GM10248 (cell line): ENCODE measurements at regions not wholly inside any gene's neighbourhood (a gene's known extent, or its start where the extent isn't known, plus 50 kb on each side); places are given as distances from the start of the nearest gene placed in this dataset.

Experiments
- CTCF ChIA-PET: fragments of 300-600 bp; sonication (Branson Sonifier 250); formaldehyde crosslinking; extraction: SDS; loops from one replicate; lab custom pipeline; 2021; ENCODE audit warnings: antibody characterized with exemption; lab: Yijun Ruan, JAX
- POLR2A ChIA-PET: fragments of 350-650 bp; sonication (Branson Sonifier 250); formaldehyde crosslinking; extraction: SDS; loops from one replicate; lab custom pipeline; 2020; ENCODE audit warnings: antibody characterized with exemption; lab: Yijun Ruan, JAX
- DNase-seq: peaks from one replicate; pipeline ENCODE4 v3.0.0; 2012; ENCODE audit errors: extremely low spot score
- TF ChIP-seq, protein P1 (sequence below): IDR thresholded peaks from 2 replicates; pipeline ENCODE4 v1.5.1; 2012; ENCODE audit warnings: mild to moderate bottlenecking, low read depth; ENCODE audit errors: extremely low read depth, missing control alignments, control extremely low read depth

DNA sequence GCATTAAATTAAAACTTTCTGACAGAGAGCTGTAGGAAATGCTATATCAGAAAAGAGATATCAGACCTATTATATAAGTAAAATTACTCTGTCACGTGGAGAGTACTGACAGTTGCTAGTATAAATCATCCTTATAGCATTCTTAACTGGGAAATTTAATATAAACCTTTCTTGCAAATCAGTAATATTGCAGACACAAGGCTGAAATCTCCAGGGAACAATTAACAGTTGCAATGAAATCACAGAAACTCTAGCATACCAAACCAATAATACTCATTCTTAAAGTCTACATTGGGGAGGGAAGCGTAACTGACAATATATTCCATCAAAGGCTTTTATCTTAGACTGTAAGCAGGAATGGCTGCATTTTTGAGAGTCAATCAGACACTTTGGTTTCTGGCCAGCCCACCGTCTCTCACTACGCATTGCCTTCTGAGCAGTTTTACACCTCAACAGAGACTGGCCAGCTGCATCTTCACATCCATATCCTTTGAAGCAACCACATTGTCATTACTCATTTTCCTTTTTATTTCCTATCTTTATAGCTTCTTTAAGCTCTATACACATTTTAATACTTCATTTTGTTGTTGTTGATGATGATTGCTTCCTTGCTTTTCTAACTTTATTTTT, 536.0 kb upstream of the CDH2 start:
- TF ChIP-seq, protein P1, sequence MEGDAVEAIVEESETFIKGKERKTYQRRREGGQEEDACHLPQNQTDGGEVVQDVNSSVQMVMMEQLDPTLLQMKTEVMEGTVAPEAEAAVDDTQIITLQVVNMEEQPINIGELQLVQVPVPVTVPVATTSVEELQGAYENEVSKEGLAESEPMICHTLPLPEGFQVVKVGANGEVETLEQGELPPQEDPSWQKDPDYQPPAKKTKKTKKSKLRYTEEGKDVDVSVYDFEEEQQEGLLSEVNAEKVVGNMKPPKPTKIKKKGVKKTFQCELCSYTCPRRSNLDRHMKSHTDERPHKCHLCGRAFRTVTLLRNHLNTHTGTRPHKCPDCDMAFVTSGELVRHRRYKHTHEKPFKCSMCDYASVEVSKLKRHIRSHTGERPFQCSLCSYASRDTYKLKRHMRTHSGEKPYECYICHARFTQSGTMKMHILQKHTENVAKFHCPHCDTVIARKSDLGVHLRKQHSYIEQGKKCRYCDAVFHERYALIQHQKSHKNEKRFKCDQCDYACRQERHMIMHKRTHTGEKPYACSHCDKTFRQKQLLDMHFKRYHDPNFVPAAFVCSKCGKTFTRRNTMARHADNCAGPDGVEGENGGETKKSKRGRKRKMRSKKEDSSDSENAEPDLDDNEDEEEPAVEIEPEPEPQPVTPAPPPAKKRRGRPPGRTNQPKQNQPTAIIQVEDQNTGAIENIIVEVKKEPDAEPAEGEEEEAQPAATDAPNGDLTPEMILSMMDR, result no peak
- CTCF ChIA-PET, result interaction anchor here (2.0 kb wide), 1 partner anchor 10 kb away, joined by 4 read pairs; no protein-coding TSS in a partner anchor
- no peak for DNase-seq
- POLR2A ChIA-PET, result no interaction called here

DNA sequence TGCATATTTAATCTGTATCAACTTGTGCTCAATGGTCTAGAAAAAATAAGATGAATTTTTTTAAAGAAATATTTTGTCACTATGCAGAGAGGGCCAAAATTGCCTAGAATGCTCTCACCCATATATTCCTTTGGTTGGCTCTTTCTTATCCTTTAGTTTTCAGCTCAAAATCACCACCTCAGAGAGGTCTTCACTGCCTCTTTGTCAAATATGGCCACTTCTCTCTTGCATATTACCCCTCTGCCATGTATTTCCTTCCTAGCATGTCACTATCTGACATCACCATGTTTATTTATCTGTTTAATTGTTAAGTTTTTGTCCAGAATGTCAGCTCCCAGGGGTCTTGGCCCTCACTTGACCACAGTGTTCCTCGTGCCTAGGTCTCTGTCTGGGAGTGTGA, 535.2 kb upstream of the CDH2 start:
- DNase-seq, result no peak
- TF ChIP-seq, protein P1, result no peak
- CTCF ChIA-PET, result no interaction called here
- POLR2A ChIA-PET, result no interaction called here

DNA sequence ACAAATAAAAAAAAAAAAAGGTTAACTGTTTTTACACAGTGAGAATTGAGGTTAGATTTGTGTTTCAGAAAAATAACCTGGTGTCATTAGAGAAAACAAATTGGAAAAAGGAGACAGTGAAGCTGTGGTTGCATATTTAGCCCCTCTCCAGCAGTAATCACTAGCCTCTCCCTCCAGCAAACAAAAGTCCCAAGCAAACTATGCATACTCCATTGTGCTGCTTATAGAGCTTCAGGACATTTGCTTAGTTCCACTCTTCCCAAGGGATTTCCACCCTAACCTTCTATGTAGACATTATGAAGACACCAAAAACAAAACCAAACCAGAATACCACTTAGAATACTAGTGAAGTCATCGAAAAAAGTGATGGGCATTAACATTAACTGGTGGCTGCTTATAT, 534.2 kb upstream of the CDH2 start:
- no peak for DNase-seq
- TF ChIP-seq, protein P1, result no peak
- ChIA-PET POLR2A (no interaction called here), CTCF (no interaction called here)

DNA sequence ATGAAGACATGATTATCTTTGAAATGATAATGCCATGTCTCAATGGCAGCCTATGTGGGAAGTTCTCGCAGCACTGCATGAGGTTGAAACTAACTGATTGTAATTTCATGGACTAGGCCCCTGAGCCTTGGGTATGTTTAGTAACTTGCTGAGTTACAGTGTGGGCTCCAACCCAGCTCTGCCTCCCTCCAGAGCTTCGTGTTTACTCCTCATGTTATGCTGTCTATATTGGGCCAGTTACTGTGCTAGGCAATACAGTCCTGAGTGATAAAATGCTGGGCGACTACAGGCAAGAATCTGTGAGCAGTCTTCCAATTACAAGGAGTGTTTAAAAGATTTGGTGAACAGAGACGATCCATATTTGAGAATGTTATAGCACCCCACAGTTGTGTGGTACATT, 530.1 kb upstream of the CDH2 start:
- ChIA-PET POLR2A (no interaction called here), CTCF (no interaction called here)
- TF ChIP-seq, protein P1, result no peak
- DNase-seq, result no peak

DNA sequence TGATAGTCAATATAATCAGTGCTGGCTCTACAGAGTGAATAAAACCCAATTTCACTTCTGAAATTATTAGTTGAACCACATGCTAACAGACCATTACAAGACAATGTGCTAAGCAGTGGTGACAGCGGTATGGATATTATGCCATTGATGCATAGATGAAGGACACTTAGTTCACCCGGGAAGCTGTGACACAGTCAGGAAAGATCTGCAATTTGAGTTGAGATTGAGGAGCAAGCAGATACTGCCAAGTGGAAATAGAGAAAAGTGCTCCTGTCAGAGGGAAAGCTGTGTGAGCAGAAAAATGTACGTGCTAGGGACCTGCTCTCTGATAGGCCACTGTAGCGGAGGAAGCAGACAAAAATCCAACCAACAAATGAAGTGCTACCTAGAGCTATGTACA, 529.5 kb upstream of the CDH2 start:
- POLR2A ChIA-PET, result no interaction called here
- CTCF ChIA-PET, result no interaction called here
- no peak for DNase-seq
- TF ChIP-seq, protein P1, result no peak

DNA sequence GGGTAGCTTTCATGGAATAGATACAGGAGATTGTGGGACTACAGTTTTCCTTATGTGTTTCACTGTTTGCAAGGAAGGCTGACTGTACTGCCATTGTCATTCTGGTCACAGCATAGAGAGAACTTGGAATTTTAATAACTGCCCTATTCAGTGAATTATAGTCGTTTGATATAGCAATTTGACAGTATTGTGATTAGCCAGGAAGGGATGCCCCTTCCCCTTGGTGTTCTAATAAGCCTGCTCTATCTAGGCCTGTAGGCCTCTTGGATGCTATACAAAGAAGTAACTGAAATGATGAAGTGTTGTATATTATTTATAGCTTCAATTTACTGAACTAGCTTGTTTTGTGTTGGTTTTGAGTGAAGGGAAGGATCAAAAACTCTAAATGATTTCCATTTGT, 528.6 kb upstream of the CDH2 start:
- ChIA-PET POLR2A (no interaction called here), CTCF (no interaction called here)
- TF ChIP-seq, protein P1, result no peak
- DNase-seq, result no peak

DNA sequence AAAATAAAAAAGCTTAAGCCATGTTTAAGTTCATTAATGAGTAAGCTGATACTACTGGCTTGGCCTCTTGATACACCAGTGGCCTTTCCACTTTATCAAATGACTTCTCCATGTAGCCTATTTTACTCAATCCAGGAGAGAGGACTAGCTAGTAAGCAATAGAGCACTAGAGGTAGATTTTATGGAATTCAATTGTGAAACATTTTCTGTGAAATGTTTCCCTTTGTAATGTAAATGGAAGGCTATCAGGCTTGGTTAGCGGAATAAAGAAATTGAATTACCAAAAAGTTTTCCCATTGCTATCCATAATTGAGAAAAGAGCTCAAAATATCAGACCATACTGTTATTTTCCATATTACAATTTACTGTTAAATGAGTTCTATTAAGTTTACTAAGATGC, 515.4 kb upstream of the CDH2 start:
- CTCF ChIA-PET, result interaction anchor here (1.4 kb wide), 1 partner anchor 9 kb away, joined by 4 read pairs; no protein-coding TSS in a partner anchor
- POLR2A ChIA-PET, result no interaction called here
- TF ChIP-seq, protein P1, result no peak

More for the DNA sequence above, 515.4 kb upstream of the CDH2 start:
- DNase-seq, result no peak
